ENCODE measurements at regions not wholly inside any gene's neighbourhood (a gene's known extent, or its start where the extent isn't known, plus 50 kb on each side); places are given as distances from the start of the nearest gene placed in this dataset.

DNA sequence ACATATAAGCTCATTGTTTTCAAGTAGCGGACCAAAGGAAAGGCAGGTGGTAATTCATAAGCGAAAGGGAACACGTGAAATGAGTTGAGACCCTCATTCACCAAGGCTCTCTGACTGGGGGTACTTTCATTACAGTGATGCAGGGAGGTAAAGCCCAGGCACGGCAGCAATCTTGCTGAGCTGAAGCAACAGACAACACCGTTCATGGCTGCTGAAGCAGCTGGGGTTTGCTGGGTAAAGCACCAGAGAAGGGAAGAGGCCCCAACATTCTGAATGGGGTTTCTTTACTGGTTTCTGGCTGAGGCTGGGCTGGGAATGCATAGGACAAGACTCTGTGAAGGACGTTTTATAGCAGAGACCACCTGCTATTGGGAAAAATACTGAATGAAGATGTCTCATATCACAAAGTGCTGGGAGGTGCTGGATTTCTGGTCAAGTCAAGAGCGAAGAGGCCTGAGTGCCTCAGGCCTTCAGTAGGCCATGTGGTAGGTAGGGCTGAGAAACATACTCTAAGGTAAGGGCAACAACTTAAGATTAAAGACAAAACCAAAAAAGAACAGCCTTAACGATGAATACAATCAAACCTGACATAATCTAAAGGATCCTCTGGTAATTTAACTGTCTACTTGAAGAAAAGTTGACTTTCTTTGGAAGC lies 324.7 kb upstream of the PIK3C3 start:
- no peak overlapping the region for H3K4me3 ChIP-seq
- peaks cover 0 to 9% (median 0%) of the 10 kb centered on the region in 8 donors for H3K9me3 ChIP-seq
- no peaks in the 10 kb centered on the region for H3K4me1 ChIP-seq
- intact Hi-C loops (cut with DNase I; ENCODE audit: low total_unique reads), result no loop called here
- no peak for TF ChIP-seq POLR2A (IDR thresholded peaks at IDR 0.05)
- no peak for TF ChIP-seq POLR2AphosphoS5 (IDR thresholded peaks at IDR 0.05)
- TF ChIP-seq, protein P1, sequence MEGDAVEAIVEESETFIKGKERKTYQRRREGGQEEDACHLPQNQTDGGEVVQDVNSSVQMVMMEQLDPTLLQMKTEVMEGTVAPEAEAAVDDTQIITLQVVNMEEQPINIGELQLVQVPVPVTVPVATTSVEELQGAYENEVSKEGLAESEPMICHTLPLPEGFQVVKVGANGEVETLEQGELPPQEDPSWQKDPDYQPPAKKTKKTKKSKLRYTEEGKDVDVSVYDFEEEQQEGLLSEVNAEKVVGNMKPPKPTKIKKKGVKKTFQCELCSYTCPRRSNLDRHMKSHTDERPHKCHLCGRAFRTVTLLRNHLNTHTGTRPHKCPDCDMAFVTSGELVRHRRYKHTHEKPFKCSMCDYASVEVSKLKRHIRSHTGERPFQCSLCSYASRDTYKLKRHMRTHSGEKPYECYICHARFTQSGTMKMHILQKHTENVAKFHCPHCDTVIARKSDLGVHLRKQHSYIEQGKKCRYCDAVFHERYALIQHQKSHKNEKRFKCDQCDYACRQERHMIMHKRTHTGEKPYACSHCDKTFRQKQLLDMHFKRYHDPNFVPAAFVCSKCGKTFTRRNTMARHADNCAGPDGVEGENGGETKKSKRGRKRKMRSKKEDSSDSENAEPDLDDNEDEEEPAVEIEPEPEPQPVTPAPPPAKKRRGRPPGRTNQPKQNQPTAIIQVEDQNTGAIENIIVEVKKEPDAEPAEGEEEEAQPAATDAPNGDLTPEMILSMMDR (IDR thresholded peaks at IDR 0.05 in 8 of 11, conservative IDR thresholded peaks at IDR 0.05 in 3 of 11), result no peak
- WGBS, 5 donors, result 81 to 90% (median 83%) methylated on average over 8 of the region's 8 CpGs
- DNase-seq, result no peak
- H3K36me3 ChIP-seq, result no peaks in the 10 kb centered on the region
- H3K27ac ChIP-seq, result no peak overlapping the region
- no peaks in the 10 kb centered on the region for H3K27me3 ChIP-seq (replicated peaks in 1 of 7)

DNA sequence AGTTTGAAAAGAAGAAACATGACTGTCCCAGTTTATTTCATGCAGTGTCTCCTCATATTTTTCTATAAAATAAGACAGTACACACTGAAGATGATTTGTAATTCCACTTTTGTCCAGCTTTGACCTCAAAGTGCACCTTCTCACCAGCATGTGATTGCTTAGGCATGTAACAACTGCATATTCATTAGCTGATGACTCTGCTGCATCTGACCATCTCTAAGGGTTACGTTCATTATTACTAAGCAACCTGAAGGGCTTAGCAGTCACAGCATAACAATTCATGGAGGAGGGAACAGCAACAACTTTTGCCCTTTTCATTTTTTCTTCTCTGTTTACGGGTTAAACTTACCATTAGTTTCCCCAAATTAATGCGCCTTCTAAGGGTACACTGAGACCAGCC lies 330.6 kb upstream of the PIK3C3 start:
- DNase-seq, result no peak
- Histone ChIP-seq H3K36me3 (no peaks in the 10 kb centered on the region), H3K4me3 (no peak overlapping the region), H3K9me3 (no peaks in the 10 kb centered on the region), H3K27me3 (replicated peaks in 1 of 7) (no peaks in the 10 kb centered on the region), H3K4me1 (no peaks in the 10 kb centered on the region), H3K27ac (no peak overlapping the region)
- intact Hi-C loops (cut with DNase I; ENCODE audit: low total_unique reads), result no loop called here
- TF ChIP-seq POLR2A (IDR thresholded peaks at IDR 0.05) (no peak), POLR2AphosphoS5 (IDR thresholded peaks at IDR 0.05) (no peak)
- TF ChIP-seq, protein P1 (IDR thresholded peaks at IDR 0.05 in 8 of 11, conservative IDR thresholded peaks at IDR 0.05 in 3 of 11), result no peak
- WGBS, 5 donors, result 85 to 93% (median 93%) methylated on average over 3 of the region's 3 CpGs

DNA sequence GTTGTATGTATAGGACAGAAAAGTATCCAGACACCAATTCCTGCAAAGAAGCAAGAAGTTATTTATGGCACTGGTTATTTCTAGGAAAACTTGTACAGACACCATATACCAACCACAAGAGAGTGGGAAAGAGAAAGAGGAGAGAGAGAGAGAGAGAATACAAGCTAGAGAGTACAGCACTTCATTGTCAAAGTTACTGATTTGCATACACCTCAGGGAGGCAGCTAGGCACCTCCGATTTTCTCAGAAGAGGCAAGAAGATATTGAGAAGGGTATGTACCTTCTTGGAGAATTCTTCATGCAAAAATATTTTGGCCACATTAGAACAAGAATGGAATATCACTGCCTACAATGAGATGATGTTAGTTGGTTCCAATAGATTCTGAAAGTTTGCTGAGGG lies 333.9 kb upstream of the PIK3C3 start:
- Histone ChIP-seq H3K27ac (no peak overlapping the region), H3K4me1 (no peaks in the 10 kb centered on the region), H3K4me3 (no peak overlapping the region), H3K36me3 (no peaks in the 10 kb centered on the region), H3K27me3 (replicated peaks in 1 of 7) (no peaks in the 10 kb centered on the region), H3K9me3 (no peaks in the 10 kb centered on the region)
- 58 to 92% (median 69%) methylated on average over 1 of the region's 1 CpG for WGBS, 5 donors
- intact Hi-C loops (cut with DNase I; ENCODE audit: low total_unique reads), result no loop called here
- DNase-seq, result no peak
- TF ChIP-seq POLR2AphosphoS5 (IDR thresholded peaks at IDR 0.05) (no peak), POLR2A (IDR thresholded peaks at IDR 0.05) (no peak)
- TF ChIP-seq, protein P1 (IDR thresholded peaks at IDR 0.05 in 8 of 11, conservative IDR thresholded peaks at IDR 0.05 in 3 of 11), result no peak

DNA sequence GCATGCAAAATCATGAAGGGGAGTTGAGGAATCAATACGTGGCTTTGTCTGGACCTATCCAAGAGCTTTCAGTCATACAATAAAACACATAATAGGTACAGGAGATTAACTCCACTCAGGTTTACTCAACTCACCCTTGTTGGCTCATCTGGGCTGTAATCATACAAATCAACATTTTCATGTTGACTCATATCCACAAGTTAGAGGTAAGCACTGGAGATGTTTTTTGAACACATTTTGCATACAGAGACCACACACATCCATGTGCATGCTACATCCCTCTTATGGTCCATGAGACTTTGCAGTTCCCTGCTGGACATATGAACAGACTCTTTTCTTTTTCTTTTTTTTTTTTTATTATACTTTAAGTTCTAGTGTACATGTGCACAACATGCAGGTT lies 336.9 kb upstream of the PIK3C3 start:
- TF ChIP-seq, protein P1 (IDR thresholded peaks at IDR 0.05 in 8 of 11, conservative IDR thresholded peaks at IDR 0.05 in 3 of 11), result no peak
- TF ChIP-seq POLR2A (IDR thresholded peaks at IDR 0.05) (no peak), POLR2AphosphoS5 (IDR thresholded peaks at IDR 0.05) (no peak)
- no peaks in the 10 kb centered on the region for H3K4me1 ChIP-seq
- H3K27me3 ChIP-seq (replicated peaks in 1 of 7), result no peaks in the 10 kb centered on the region
- no peak for DNase-seq
- no peaks in the 10 kb centered on the region for H3K36me3 ChIP-seq
- H3K4me3 ChIP-seq, result no peak overlapping the region
- intact Hi-C loops (cut with DNase I; ENCODE audit: low total_unique reads), result no loop called here
- H3K27ac ChIP-seq, result no peak overlapping the region
- H3K9me3 ChIP-seq, result no peaks in the 10 kb centered on the region
- 52 to 74% (median 67%) methylated on average over 1 of the region's 1 CpG for WGBS, 5 donors
